Glutamatergic neuron (in vitro differentiated cells): ENCODE measurements at regions not wholly inside any gene's neighbourhood (a gene's known extent, or its start where the extent isn't known, plus 50 kb on each side); places are given as distances from the start of the nearest gene placed in this dataset.

Experiments
- DNase-seq: peaks from one replicate; pipeline ENCODE4 v3.0.0; 2022
- H3K27ac Mint-ChIP-seq: one replicate; pipeline ENCODE4 v1.8.0; 2020; ENCODE audit warnings: mild to moderate bottlenecking, mixed read lengths, inconsistent platforms; ENCODE audit not compliant: unreplicated experiment
- H3K27me3 Mint-ChIP-seq: one replicate; pipeline ENCODE4 v1.8.0; 2020; ENCODE audit warnings: mild to moderate bottlenecking, moderate library complexity, mixed read lengths, inconsistent platforms; ENCODE audit not compliant: unreplicated experiment
- H3K36me3 Mint-ChIP-seq: one replicate; pipeline ENCODE4 v1.8.0; 2020; ENCODE audit warnings: mild to moderate bottlenecking, mixed read lengths, inconsistent platforms; ENCODE audit not compliant: unreplicated experiment
- H3K4me1 Mint-ChIP-seq: one replicate; pipeline ENCODE4 v1.8.0; 2020; ENCODE audit warnings: mild to moderate bottlenecking, low read depth, mixed read lengths, inconsistent platforms; ENCODE audit not compliant: unreplicated experiment
- H3K4me3 Mint-ChIP-seq: one replicate; pipeline ENCODE4 v1.8.0; 2020; ENCODE audit warnings: mild to moderate bottlenecking, mixed read lengths, inconsistent platforms; ENCODE audit not compliant: unreplicated experiment
- H3K9me3 Mint-ChIP-seq: one replicate; pipeline ENCODE4 v1.8.0; 2020; ENCODE audit warnings: mild to moderate bottlenecking, moderate library complexity, mixed read lengths, inconsistent platforms; ENCODE audit not compliant: unreplicated experiment
- TF ChIP-seq, protein P1 (sequence below): fragments of 200-600 bp; sonication (generic); IDR thresholded peaks from one replicate; pipeline ENCODE4 v1.5.0; 2021; ENCODE audit not compliant: partially characterized antibody, unreplicated experiment

DNA sequence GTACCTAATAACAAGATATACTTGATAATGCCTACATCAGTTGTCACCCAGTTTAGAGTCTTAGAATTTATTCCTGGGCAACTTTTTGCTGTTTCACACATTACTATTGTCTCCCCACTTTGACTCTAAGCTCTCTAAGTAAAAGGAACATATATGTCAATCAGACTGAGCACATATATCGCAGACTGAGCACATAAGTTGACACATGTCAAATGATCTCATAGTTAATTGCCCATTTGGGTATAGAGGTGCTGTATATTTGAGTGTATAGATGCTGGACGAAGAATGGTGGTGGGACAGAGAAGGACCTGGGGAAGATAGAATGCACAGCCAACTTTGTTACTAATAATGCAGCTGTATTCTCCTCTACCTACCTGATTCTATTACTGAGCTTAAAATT, 746.0 kb upstream of the CDH2 start:
- H3K9me3 Mint-ChIP-seq: no peaks in the 10 kb centered on the region
- no peaks in the 10 kb centered on the region for H3K27me3 Mint-ChIP-seq
- TF ChIP-seq, protein P1, sequence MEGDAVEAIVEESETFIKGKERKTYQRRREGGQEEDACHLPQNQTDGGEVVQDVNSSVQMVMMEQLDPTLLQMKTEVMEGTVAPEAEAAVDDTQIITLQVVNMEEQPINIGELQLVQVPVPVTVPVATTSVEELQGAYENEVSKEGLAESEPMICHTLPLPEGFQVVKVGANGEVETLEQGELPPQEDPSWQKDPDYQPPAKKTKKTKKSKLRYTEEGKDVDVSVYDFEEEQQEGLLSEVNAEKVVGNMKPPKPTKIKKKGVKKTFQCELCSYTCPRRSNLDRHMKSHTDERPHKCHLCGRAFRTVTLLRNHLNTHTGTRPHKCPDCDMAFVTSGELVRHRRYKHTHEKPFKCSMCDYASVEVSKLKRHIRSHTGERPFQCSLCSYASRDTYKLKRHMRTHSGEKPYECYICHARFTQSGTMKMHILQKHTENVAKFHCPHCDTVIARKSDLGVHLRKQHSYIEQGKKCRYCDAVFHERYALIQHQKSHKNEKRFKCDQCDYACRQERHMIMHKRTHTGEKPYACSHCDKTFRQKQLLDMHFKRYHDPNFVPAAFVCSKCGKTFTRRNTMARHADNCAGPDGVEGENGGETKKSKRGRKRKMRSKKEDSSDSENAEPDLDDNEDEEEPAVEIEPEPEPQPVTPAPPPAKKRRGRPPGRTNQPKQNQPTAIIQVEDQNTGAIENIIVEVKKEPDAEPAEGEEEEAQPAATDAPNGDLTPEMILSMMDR: no peak
- DNase-seq: no peak
- H3K36me3 Mint-ChIP-seq: no peaks in the 10 kb centered on the region
- H3K27ac Mint-ChIP-seq: no peak overlapping the region
- H3K4me1 Mint-ChIP-seq: peaks cover 5% of the 10 kb centered on the region
- H3K4me3 Mint-ChIP-seq: no peak overlapping the region

DNA sequence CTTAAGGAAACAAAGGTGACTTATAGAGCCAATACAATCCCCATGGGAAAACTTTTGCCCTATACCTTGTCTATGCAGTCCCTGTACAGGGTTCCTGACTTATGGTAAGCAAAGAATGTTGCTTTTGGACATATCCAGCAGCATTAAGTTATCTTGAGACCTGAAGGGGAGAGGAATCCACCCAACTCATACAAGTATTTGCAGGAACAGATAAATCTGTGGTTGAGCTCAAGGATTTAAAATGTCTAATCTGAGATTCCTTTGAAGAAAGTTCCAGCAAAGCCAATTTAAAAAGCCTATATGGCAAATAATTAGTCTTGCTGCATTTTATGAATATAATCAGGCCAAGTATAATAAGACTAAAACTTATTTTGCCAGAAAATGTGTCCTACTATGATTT, 739.5 kb upstream of the CDH2 start:
- peaks cover 7% of the 10 kb centered on the region for H3K36me3 Mint-ChIP-seq

DNA sequence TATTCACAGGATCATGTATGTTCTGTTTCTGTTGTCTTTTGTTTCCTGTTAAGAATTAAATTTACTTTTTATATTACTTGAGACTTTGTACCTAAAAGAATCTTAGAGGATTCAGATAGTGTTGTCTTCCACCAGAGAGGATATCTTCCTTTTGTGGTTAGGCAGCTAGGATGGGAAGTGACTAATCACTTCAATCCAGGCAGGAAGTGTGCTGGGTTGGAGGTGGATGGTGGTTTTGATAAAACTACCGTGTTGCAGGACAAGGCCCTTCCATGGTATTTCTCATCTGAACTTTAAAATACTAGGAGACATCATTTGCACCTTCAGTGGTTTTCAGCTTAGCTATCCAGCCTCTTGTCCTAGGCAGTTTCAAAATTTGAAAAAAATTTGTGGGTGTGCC, 728.6 kb upstream of the CDH2 start:
- TF ChIP-seq, protein P1: no peak
- Mint-ChIP-seq H3K27me3 (no peaks in the 10 kb centered on the region), H3K4me1 (no peaks in the 10 kb centered on the region), H3K36me3 (no peaks in the 10 kb centered on the region), H3K9me3 (no peaks in the 10 kb centered on the region), H3K27ac (no peak overlapping the region), H3K4me3 (no peak overlapping the region)
- no peak for DNase-seq

More for the DNA sequence above, 739.5 kb upstream of the CDH2 start:
- Mint-ChIP-seq H3K27me3 (no peaks in the 10 kb centered on the region), H3K27ac (no peak overlapping the region), H3K4me1 (peaks cover 5% of the 10 kb centered on the region), H3K4me3 (no peak overlapping the region), H3K9me3 (no peaks in the 10 kb centered on the region)
- DNase-seq: no peak
- TF ChIP-seq, protein P1: no peak

DNA sequence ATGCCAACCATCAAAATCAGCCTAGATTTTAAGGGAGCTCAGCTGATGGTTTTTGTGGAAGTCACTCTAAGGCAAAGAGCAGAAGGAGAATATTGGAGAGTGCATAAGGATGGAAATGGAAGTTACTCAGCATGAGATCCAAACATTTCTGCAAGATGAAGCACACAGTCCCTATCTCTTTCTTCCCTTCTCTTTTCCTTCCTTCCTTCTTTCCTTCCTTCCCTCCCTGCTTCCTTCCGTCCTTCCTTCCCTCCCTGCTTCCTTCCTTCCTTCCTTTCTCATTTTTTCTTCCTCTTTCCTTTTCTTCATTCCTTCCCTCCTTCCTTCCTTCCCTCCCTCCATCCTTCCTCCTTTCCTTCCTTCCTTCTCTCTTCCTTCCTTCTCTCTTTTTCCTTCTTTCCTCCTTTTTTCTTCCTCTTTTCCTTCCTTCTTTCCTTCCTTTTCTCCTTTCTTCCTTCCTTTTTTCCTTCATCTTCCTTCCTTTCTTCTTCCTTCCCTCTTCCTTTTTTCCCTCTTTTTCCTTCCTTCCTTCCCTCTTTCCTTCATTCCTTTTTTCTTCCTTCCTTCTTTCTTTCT, 727.9 kb upstream of the CDH2 start:
- Mint-ChIP-seq H3K36me3 (no peaks in the 10 kb centered on the region), H3K9me3 (no peaks in the 10 kb centered on the region), H3K4me3 (no peak overlapping the region), H3K4me1 (no peaks in the 10 kb centered on the region), H3K27ac (no peak overlapping the region), H3K27me3 (no peaks in the 10 kb centered on the region)
- TF ChIP-seq, protein P1: no peak
- DNase-seq: no peak

DNA sequence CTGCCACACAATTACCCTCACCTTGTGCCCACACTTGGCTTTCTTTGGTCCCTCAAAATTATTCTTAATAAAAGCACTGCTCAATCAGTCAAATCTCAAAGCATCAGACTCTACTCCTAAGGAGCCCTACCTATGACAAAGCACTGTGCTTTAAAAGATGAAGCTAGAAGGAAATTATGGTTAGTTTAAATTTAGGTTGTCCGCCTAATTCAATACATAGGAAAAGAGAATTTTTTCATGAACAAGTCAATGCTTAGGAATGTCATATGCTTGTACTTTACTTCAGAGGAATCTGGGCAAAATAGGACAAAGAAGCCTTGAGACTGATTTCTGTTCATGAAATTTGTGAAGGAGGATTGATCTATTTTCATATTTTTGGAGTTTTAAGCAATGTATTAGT, 726.4 kb upstream of the CDH2 start:
- Mint-ChIP-seq H3K4me3 (no peak overlapping the region), H3K9me3 (no peaks in the 10 kb centered on the region), H3K4me1 (no peaks in the 10 kb centered on the region), H3K36me3 (no peaks in the 10 kb centered on the region), H3K27me3 (no peaks in the 10 kb centered on the region), H3K27ac (no peak overlapping the region)
- TF ChIP-seq, protein P1: no peak
- no peak for DNase-seq
